ENCODE measurements at regions not wholly inside any gene's neighbourhood (a gene's known extent, or its start where the extent isn't known, plus 50 kb on each side); places are given as distances from the start of the nearest gene placed in this dataset.

DNA sequence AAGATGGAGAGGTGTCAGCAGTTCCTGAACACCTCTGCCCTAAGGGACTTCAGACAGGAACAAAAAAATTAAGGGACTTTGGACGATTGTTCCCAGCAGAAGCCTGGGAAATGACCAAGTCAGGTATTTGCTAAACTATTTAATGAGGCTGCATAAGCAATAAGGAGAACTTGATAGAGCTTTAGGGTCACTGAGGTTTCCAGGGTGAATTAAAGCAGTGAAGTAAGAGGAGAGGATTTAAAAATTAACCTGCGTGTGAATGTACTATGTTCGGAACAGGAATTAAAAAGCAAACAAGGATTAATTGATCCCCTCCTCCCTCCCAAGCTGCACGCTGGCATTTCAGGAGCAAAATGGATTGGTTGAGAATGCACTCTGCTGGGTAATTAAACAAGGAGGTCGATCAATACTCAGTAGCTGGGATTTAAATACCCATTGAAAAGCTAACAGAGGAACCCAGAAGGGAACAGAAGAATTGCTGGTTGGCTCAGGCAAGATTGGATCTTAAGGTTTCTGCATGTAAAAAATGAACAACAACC lies 157.2 kb downstream of the RNF152 start:
- TF ChIP-seq TOX (CRISPR knock-in tag; IDR thresholded peaks at IDR 0.05; ENCODE audit: borderline replicate concordance), result no peak
- TF ChIP-seq ARNTL (CRISPR knock-in tag; IDR thresholded peaks at IDR 0.05; ENCODE audit: borderline replicate concordance, low read depth), result no peak
- TF ChIP-seq ZFP3 (CRISPR knock-in tag; IDR thresholded peaks at IDR 0.05), result no peak
- no peak for TF ChIP-seq ZFP30 (CRISPR knock-in tag; IDR thresholded peaks at IDR 0.05)
- no peak for TF ChIP-seq ZNF565 (CRISPR knock-in tag; conservative IDR thresholded peaks at IDR 0.05; ENCODE audit: low read depth)
- TF ChIP-seq, protein P1, sequence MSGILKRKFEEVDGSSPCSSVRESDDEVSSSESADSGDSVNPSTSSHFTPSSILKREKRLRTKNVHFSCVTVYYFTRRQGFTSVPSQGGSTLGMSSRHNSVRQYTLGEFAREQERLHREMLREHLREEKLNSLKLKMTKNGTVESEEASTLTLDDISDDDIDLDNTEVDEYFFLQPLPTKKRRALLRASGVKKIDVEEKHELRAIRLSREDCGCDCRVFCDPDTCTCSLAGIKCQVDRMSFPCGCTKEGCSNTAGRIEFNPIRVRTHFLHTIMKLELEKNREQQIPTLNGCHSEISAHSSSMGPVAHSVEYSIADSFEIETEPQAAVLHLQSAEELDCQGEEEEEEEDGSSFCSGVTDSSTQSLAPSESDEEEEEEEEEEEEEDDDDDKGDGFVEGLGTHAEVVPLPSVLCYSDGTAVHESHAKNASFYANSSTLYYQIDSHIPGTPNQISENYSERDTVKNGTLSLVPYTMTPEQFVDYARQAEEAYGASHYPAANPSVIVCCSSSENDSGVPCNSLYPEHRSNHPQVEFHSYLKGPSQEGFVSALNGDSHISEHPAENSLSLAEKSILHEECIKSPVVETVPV (CRISPR knock-in tag; IDR thresholded peaks at IDR 0.05), result no peak
- TF ChIP-seq, protein P2, sequence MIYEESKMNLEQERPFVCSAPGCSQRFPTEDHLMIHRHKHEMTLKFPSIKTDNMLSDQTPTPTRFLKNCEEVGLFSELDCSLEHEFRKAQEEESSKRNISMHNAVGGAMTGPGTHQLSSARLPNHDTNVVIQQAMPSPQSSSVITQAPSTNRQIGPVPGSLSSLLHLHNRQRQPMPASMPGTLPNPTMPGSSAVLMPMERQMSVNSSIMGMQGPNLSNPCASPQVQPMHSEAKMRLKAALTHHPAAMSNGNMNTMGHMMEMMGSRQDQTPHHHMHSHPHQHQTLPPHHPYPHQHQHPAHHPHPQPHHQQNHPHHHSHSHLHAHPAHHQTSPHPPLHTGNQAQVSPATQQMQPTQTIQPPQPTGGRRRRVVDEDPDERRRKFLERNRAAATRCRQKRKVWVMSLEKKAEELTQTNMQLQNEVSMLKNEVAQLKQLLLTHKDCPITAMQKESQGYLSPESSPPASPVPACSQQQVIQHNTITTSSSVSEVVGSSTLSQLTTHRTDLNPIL (CRISPR knock-in tag; IDR thresholded peaks at IDR 0.05; ENCODE audit: low read depth), result no peak
- no peak for TF ChIP-seq GLIS3 (CRISPR knock-in tag; IDR thresholded peaks at IDR 0.05)
- TF ChIP-seq ISL1 (CRISPR knock-in tag; IDR thresholded peaks at IDR 0.05), result no peak
- TF ChIP-seq, protein P3, sequence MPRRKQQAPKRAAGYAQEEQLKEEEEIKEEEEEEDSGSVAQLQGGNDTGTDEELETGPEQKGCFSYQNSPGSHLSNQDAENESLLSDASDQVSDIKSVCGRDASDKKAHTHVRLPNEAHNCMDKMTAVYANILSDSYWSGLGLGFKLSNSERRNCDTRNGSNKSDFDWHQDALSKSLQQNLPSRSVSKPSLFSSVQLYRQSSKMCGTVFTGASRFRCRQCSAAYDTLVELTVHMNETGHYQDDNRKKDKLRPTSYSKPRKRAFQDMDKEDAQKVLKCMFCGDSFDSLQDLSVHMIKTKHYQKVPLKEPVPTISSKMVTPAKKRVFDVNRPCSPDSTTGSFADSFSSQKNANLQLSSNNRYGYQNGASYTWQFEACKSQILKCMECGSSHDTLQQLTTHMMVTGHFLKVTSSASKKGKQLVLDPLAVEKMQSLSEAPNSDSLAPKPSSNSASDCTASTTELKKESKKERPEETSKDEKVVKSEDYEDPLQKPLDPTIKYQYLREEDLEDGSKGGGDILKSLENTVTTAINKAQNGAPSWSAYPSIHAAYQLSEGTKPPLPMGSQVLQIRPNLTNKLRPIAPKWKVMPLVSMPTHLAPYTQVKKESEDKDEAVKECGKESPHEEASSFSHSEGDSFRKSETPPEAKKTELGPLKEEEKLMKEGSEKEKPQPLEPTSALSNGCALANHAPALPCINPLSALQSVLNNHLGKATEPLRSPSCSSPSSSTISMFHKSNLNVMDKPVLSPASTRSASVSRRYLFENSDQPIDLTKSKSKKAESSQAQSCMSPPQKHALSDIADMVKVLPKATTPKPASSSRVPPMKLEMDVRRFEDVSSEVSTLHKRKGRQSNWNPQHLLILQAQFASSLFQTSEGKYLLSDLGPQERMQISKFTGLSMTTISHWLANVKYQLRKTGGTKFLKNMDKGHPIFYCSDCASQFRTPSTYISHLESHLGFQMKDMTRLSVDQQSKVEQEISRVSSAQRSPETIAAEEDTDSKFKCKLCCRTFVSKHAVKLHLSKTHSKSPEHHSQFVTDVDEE (CRISPR knock-in tag; IDR thresholded peaks at IDR 0.05), result no peak
